HUES6 (cell line): ENCODE measurements at regions not wholly inside any gene's neighbourhood (a gene's known extent, or its start where the extent isn't known, plus 50 kb on each side); places are given as distances from the start of the nearest gene placed in this dataset.

Experiments
- H3K27ac ChIP-seq: 2 replicates; pipeline ENCODE4 v1.7.0; 2013; ENCODE audit warnings: low read depth, mild to moderate bottlenecking, low read length, inconsistent platforms
- H3K27me3 ChIP-seq: 2 replicates; pipeline ENCODE4 v1.6.1; 2013; ENCODE audit warnings: low read length; ENCODE audit not compliant: control insufficient read depth, insufficient read depth
- H3K36me3 ChIP-seq: 2 replicates; pipeline ENCODE4 v1.6.1; 2013; ENCODE audit warnings: low read length; ENCODE audit not compliant: control insufficient read depth, insufficient read depth
- H3K4me1 ChIP-seq: 2 replicates; pipeline ENCODE4 v1.6.1; 2013; ENCODE audit warnings: low read length; ENCODE audit not compliant: control insufficient read depth, insufficient read depth
- H3K4me3 ChIP-seq: 2 replicates; pipeline ENCODE4 v1.5.1; 2013; ENCODE audit warnings: low read depth, low read length
- H3K9ac ChIP-seq: one replicate; pipeline ENCODE4 v1.6.1; 2013; ENCODE audit warnings: mild to moderate bottlenecking, low read length
- H3K9me3 ChIP-seq: 2 replicates; pipeline ENCODE4 v1.6.1; 2013; ENCODE audit warnings: low read depth, low read length; ENCODE audit not compliant: control insufficient read depth, insufficient read depth

DNA sequence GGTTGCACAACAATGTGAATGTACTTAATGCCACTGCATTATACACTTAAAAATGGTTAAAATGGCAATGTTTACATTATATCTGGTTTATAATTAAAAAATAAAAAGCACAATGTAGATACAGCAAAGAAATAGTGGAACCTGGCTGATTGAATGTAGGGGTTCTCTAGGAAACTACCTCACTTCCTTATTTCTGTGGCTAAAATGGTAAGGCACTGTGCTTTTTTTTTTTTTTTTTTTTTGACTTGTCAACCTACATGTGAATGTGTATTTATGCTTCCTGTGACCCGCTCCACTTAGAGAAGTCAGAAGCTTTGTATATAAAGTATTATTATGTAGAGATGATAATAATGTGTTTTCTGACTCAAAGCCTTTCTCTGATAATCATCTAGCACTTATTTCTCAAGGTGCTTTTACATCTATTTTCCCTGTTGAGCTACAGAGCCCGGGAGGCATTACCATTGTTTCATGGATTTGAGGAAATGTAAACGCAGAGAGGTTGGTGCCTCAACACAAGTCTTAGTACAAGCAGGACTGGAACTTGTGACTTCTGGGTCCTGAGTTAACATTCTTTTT is 55.0 kb downstream of the SOX4 start:
- Histone ChIP-seq H3K36me3 (no peaks in the 10 kb centered on the region), H3K27me3 (no peaks in the 10 kb centered on the region), H3K4me3 (no peak overlapping the region), H3K9ac (no peak overlapping the region), H3K4me1 (peaks cover 3% of the 10 kb centered on the region), H3K9me3 (peaks cover 19% of the 10 kb centered on the region), H3K27ac (no peak overlapping the region)

DNA sequence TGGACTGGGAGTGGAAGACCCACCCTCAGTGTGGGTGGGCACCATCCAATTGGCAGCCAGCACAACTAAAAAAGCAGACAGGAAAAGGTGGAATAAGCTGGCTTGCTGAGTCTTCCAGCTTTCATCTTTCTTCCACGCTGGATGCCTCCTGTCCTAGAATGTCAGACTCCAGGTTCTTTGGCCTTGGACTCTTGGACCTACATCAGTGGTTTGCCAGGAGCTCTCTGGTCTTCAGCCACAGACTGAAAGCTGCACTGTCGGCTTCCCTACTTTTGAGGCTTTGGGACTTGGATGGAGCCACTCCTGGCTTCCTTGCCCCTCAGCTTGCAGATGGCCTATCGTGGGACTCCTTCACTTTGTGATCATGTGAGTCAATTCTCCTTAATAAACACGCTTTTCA is 59.8 kb downstream of the SOX4 start:
- H3K27me3 ChIP-seq, result no peaks in the 10 kb centered on the region
- no peak overlapping the region for H3K4me3 ChIP-seq
- H3K36me3 ChIP-seq, result no peaks in the 10 kb centered on the region
- no peak overlapping the region for H3K9ac ChIP-seq
- H3K9me3 ChIP-seq, result peaks cover 19% of the 10 kb centered on the region
- peaks cover 13% of the 10 kb centered on the region for H3K4me1 ChIP-seq
- H3K27ac ChIP-seq, result no peak overlapping the region

DNA sequence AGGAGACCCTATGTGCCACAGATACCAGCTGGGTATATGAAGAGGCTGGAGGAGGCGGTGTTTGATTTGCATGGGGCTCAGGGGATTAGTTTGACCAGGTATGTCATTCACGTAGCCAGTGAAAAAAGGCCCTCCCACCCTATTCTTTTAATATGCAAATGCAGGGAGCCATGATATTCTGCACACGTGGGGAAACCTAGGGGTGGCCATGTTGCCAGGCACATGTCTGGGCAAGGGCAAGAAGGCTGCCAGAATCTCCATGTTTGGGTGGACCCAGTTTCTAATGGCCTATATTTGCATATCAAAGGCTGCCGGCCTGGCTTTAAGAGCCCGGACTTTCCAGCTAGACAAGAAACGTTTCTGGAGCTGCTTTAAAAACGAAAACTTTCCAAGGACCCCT is 60.4 kb downstream of the SOX4 start:
- Histone ChIP-seq H3K4me3 (peak overlapping the region; percentile 16; the same call in 1 of the 2 replicates), H3K9ac (peak overlapping the region; percentile 70)

DNA sequence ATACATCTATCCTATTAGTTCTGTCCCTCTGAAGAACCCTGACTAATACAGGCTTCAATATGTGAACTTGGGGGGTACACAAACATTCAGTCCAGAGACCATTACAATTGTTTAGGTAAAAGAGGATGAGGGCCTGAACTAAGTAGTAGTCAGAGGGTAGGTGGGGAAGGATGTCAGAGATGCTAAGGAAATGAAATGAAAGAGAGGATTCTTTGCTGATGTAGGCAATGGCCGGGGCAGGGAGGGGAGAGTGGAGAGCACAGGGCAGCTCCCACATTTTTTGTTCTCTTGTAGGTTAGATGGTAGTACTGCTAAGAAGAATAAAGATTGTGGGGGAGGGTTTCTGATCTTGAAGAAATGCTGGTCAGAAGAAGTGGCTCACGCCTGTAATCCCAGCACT is 60.8 kb downstream of the SOX4 start:
- Histone ChIP-seq H3K36me3 (no peaks in the 10 kb centered on the region), H3K4me3 (peak overlapping the region; percentile 16; the same call in 1 of the 2 replicates), H3K9ac (peak overlapping the region; percentile 70)

More for the DNA sequence above, 60.4 kb downstream of the SOX4 start:
- peaks cover 19% of the 10 kb centered on the region for H3K9me3 ChIP-seq
- H3K27ac ChIP-seq, result peak overlapping the region; percentile 81; the same call in 1 of the 2 replicates
- H3K36me3 ChIP-seq, result no peaks in the 10 kb centered on the region
- no peaks in the 10 kb centered on the region for H3K27me3 ChIP-seq
- peaks cover 13% of the 10 kb centered on the region for H3K4me1 ChIP-seq

DNA sequence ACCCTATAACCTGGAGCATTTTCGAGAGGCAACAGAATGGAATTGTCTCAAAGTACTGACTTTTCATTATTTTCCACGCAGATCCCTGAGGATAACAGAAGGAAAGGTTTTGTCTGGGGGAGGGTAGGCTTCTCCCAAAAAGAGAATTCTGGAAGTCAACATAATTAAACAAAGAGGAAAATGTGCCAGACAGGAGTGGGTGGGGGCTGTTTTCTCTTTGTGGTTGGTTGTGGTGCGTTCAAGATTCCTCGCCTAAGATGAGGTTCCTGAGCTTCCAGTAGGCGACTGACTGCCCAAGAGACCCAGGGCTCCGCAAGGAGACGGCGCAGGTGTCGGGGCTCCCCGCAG is 70.4 kb downstream of the SOX4 start:
- peak overlapping the region; percentile 82 for H3K4me3 ChIP-seq
- peak overlapping the region; percentile 96 for H3K9ac ChIP-seq

More for the DNA sequence above, 60.8 kb downstream of the SOX4 start:
- no peaks in the 10 kb centered on the region for H3K27me3 ChIP-seq
- peak overlapping the region; percentile 81; the same call in 1 of the 2 replicates for H3K27ac ChIP-seq
- H3K9me3 ChIP-seq, result peaks cover 19% of the 10 kb centered on the region
- peaks cover 13% of the 10 kb centered on the region for H3K4me1 ChIP-seq

DNA sequence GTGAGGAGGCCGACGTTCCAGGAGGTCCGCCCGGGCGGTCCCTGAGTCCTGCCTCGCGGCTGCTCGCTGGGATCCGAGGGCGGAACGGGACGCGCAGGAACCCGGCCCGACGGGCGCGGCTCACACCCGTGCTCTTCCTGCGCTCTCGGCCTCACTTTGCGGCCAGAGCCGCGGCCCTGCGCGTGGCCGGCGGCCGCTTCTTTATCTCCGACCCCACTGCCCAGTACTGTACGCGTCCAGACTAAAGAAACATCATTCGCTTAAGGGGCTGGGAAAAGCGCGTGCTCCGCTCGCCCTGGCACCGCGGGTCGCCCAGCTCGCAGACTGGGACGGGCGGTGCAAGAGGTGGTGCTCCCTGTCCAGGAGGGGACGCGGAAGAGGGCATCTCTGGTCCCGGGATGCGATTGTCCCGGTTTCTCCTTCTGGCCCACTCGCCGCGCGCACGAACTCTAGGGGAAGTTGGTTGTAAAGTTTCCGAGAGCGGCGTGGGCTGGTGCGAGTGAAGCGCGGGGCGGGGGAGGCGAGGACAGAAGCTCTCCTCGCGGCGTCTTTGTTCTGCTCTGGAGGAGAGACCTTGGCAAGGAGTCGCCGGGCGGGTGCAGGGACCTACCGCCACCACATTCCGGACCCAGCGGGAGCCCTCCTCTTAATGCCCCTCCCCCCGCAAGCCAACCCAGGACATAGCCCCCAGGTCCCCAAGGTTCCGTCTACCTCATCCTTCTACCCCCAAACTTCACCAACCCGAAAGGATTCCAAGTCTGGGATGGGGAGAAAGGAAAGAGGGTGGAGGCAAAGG is 71.0 kb downstream of the SOX4 start:
- Histone ChIP-seq H3K9ac (peak overlapping the region; percentile 96), H3K9me3 (no peaks in the 10 kb centered on the region), H3K27me3 (peaks cover 35% of the 10 kb centered on the region), H3K4me3 (peak overlapping the region; percentile 82), H3K4me1 (peaks cover 33% of the 10 kb centered on the region), H3K36me3 (peaks cover 9% of the 10 kb centered on the region; the same call in 1 of the 2 replicates), H3K27ac (peak overlapping the region; percentile 91)

More for the DNA sequence above, 70.4 kb downstream of the SOX4 start:
- Histone ChIP-seq H3K27me3 (peaks cover 35% of the 10 kb centered on the region), H3K4me1 (peaks cover 27% of the 10 kb centered on the region), H3K36me3 (peaks cover 3% of the 10 kb centered on the region; the same call in 1 of the 2 replicates), H3K27ac (peak overlapping the region; percentile 91), H3K9me3 (no peaks in the 10 kb centered on the region)

DNA sequence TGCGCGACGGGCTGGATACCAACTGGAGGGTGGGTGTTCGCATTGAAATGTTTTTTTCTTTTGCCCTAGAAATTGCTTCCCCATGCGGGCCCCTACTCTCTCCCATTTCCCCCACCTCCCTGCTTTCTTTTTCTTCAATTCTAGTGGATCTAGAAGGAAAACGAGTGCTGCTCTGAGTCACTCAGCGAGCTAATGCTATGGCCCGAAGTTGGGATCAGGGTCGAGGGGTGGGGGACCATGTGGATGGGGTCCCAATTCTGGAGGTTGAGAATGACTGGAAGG is 71.5 kb downstream of the SOX4 start:
- H3K27ac ChIP-seq, result peak overlapping the region; percentile 91

DNA sequence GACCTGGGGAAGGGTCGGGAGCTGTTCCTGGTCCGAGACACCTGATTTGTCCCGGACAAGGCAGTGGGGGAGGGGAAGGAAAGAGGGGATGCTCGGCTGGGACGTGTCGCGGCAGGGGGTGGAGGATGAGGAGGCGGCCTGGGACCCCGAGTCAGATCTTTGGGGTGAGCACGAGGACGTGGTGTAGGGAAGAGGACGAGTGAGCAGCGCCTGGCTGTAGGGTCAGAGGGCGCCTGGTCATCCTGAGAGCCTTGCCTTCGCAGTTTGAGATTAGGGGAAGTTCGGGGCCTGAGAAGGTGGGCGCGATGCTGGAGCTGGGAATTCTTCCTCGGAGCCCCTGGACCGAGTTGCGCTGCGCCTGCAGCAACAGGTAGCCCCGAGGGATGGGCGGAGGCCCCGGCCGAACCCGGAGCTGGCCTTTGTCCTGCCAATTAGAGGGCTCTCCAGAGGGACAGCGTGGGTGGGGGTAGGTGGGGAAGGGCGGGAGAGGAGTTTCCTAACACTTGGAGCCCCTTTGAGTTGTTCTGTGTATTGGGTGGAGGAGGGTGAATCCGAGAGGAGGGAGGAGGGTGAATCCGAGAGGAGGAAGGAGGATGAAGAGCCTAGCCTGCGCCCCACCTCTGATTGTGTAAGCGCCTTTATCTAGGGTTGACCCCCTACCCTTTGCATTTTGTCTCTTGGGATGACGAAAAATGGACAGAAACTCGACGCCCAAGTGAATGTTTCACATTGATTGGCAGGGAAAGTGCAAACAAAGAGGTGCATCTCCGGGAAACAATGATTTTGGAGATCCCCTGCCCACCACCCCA is 72.0 kb downstream of the SOX4 start:
- peak overlapping the region; percentile 91 for H3K27ac ChIP-seq
- H3K4me3 ChIP-seq, result peak overlapping the region; percentile 82
- H3K4me1 ChIP-seq, result peaks cover 35% of the 10 kb centered on the region
- H3K27me3 ChIP-seq, result peaks cover 35% of the 10 kb centered on the region
- peaks cover 17% of the 10 kb centered on the region; the same call in 1 of the 2 replicates for H3K36me3 ChIP-seq
- H3K9me3 ChIP-seq, result no peaks in the 10 kb centered on the region
- peak overlapping the region; percentile 96 for H3K9ac ChIP-seq

More for the DNA sequence above, 71.5 kb downstream of the SOX4 start:
- H3K4me1 ChIP-seq, result peaks cover 35% of the 10 kb centered on the region
- H3K9me3 ChIP-seq, result no peaks in the 10 kb centered on the region
- peaks cover 35% of the 10 kb centered on the region for H3K27me3 ChIP-seq
- peak overlapping the region; percentile 96 for H3K9ac ChIP-seq
- H3K4me3 ChIP-seq, result peak overlapping the region; percentile 82
- H3K36me3 ChIP-seq, result peaks cover 12% of the 10 kb centered on the region; the same call in 1 of the 2 replicates

DNA sequence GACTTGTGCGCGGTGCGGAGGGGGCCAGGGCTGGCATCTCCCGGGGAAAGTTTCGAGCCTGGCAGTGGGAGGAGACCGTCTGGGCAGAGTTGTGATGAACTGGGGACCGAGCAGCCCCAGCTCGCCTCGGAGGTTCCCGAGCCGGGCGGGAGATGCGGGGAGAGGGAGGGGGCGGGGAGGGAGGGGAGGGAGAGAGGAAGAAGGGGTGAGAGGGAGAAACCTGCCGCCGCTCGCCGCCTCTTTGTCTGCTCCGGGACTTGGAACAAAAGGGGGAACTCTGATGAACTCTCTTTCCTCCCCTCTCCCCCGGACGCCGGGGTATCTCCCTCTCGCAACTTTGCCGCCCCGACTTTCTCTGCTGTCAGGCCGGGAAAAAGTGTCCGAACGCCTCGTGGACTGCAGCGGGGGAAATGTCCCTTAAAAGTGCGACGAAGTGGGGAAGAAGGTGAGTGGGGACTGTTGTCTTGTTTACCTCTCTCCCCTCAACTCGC is 72.7 kb downstream of the SOX4 start:
- Histone ChIP-seq H3K27me3 (peaks cover 35% of the 10 kb centered on the region), H3K36me3 (peaks cover 18% of the 10 kb centered on the region; the same call in 1 of the 2 replicates), H3K27ac (peak overlapping the region; percentile 91), H3K9ac (peak overlapping the region; percentile 96), H3K9me3 (no peaks in the 10 kb centered on the region), H3K4me1 (peaks cover 35% of the 10 kb centered on the region), H3K4me3 (peak overlapping the region; percentile 82)

DNA sequence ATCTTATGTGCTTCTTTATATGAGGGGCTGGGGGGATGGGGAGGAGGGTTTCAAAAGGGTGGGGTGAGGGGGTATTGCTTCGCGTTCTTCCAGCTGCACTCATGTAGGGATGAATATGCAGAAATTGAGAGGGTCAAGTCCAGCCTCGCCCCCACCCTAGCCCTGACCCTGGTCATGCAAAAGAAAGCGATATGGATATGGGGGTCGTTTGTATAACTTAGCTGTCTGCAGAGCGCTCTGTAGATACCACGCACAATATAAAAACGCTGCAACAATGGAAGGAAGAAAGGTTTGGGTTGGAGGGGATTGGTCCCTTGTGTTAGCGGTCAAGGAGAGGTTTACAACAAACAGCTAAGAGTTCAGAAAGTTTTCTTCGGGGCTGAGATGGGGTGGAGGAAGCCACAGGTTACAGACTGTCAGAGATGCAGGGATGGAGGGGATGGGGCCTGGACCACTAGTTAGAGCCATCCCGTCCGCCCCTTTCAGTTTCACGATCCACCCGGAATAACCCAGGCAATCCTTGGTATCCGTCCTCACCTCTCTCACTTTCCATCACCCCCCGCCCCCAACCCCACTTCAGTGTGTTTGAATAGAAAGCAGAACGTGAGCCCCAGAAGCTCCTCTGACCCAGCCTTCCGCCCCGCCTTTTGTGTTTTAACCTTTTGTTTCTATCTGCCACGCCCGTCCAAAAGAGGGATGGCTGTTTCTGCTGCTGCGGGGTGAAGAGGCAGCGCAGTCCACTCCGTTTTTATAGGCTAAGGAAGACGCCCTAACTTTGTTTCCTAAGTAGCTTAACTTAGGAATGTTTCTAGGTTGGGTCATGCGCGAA is 73.5 kb downstream of the SOX4 start:
- no peaks in the 10 kb centered on the region for H3K9me3 ChIP-seq
- peaks cover 35% of the 10 kb centered on the region for H3K27me3 ChIP-seq
- H3K9ac ChIP-seq, result peak overlapping the region; percentile 88
- H3K4me3 ChIP-seq, result peak overlapping the region; percentile 82
- peak overlapping the region; percentile 70; the same call in 1 of the 2 replicates for H3K27ac ChIP-seq
- peaks cover 18% of the 10 kb centered on the region; the same call in 1 of the 2 replicates for H3K36me3 ChIP-seq
- peaks cover 35% of the 10 kb centered on the region for H3K4me1 ChIP-seq
